Vagina (tissue), 2 donors: ENCODE measurements at regions not wholly inside any gene's neighbourhood (a gene's known extent, or its start where the extent isn't known, plus 50 kb on each side); places are given as distances from the start of the nearest gene placed in this dataset.

Source experiments
- DNase-seq, 2 donors: peaks; one replicate each; pipeline ENCODE4 v3.0.0-alpha.2; 2017; ENCODE audit errors: extremely low spot score in 2 of 2
- H3K27ac ChIP-seq: fragments of 200-600 bp; sonication (generic); one replicate; pipeline ENCODE4 v1.5.1; 2019
- H3K27me3 ChIP-seq: fragments of 200-600 bp; sonication (generic); one replicate; pipeline ENCODE4 v1.5.1; 2019
- H3K36me3 ChIP-seq, 2 donors: fragments of 200-600 bp; sonication (generic); one replicate each; pipeline ENCODE4 v1.5.1; 2017 to 2019
- H3K4me1 ChIP-seq: fragments of 200-600 bp; sonication (generic); one replicate; pipeline ENCODE4 v1.5.1; 2019
- H3K4me3 ChIP-seq, 2 donors: fragments of 200-600 bp; sonication (generic); 1 replicate in 1 of 2; 2 replicates in 1 of 2; pipeline ENCODE4 v1.5.1; 2016 to 2019
- H3K9me3 ChIP-seq: fragments of 200-600 bp; sonication (generic); one replicate; pipeline ENCODE4 v1.5.1; 2019
- CTCF ChIP-seq, 3 experiments: fragments of 450-650 bp in 2 of 3; fragments of 200-600 bp in 1 of 3; sonication (generic) in 1 of 3; IDR thresholded peaks; one replicate each; pipeline ENCODE4 v1.5.1; 2017 to 2019; ENCODE audit warnings: antibody characterized with exemption in 3 of 3, mild to moderate bottlenecking in 2 of 3, moderate library complexity in 2 of 3
- POLR2A ChIP-seq, 2 donors: fragments of 450-650 bp; IDR thresholded peaks; one replicate each; pipeline ENCODE4 v1.6.1; 2017; ENCODE audit warnings: antibody characterized with exemption in 2 of 2, mild to moderate bottlenecking in 2 of 2, moderate library complexity in 2 of 2
- POLR2AphosphoS5 ChIP-seq, 2 donors: sonication (generic); formaldehyde crosslinking; IDR thresholded peaks; one replicate each; pipeline ENCODE4 v1.9.0; 2017; ENCODE audit warnings: antibody characterized with exemption in 2 of 2, mild to moderate bottlenecking in 2 of 2, low read depth in 1 of 2; ENCODE audit not compliant: insufficient read depth in 1 of 2
- intact Hi-C: fragments of 100-400 bp; cut with DNase I; formaldehyde crosslinking; loops from one replicate; pipeline ENCODE4 v1.15.1; 2023

- H3K27ac ChIP-seq: no peak overlapping the region
- DNase-seq: no peak
- no peaks in the 10 kb centered on the region for H3K27me3 ChIP-seq
- no peak for TF ChIP-seq POLR2A (IDR thresholded peaks at IDR 0.05)
- no peaks in the 10 kb centered on the region for H3K4me1 ChIP-seq
- intact Hi-C loops: no loop called here
- H3K36me3 ChIP-seq: no peaks in the 10 kb centered on the region
- no peaks in the 10 kb centered on the region for H3K9me3 ChIP-seq
- no peak overlapping the region for H3K4me3 ChIP-seq
Measured at GRCh38 chrX:18041656-18042055, 179.0 kb downstream of the BEND2 start.

DNA sequence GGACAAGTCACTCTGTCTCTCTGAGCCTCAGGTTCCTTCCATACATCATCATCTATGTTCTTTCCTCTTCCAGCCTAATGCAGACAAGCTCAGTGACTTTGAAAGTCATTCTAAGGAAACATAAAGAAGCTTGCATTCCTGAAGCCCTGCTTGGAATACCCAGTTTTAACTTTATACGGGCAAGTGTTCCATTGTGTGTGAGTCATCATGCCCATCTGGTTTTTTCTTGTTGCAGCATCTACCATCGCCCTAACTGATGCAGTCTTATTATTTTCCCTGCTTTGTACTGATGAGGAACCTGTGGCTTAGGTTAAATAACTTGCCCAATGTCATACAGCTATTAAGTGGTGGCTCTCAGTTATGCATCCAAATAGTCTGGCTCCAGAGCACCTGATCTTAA, 177.9 kb upstream of the RAI2 start:
- DNase-seq: no peak
- no peak for TF ChIP-seq POLR2AphosphoS5 (IDR thresholded peaks at IDR 0.05; ENCODE audit: insufficient read depth in 1 of 2, low read depth in 1 of 2)
- TF ChIP-seq POLR2A (IDR thresholded peaks at IDR 0.05): no peak
- no peak for TF ChIP-seq CTCF (IDR thresholded peaks at IDR 0.05)
- Histone ChIP-seq H3K9me3 (no peaks in the 10 kb centered on the region), H3K27ac (no peak overlapping the region), H3K4me1 (no peaks in the 10 kb centered on the region), H3K27me3 (no peaks in the 10 kb centered on the region), H3K4me3 (no peak overlapping the region), H3K36me3 (no peaks in the 10 kb centered on the region)
- intact Hi-C loops: no loop called here

DNA sequence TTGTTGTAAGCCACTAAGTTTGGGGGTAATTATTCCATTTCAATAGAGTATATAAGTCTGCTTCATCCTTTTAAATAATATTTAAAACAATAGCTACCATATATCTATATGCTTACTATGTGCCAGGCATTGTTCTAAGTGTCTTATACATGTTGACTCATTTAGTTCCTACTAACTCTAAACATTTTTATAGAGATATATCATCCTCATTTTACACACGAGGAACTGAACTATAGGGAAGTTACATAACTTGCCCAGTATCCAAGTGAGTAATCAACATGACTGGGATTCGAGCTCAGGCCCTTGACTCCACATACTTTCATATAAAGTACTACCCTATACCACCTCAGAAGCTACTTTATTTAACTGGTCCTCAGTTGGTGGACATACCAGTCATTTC, 175.3 kb upstream of the RAI2 start:
- no peak overlapping the region for H3K27ac ChIP-seq
- no peak for TF ChIP-seq CTCF (IDR thresholded peaks at IDR 0.05)
- TF ChIP-seq POLR2A (IDR thresholded peaks at IDR 0.05): no peak
- TF ChIP-seq POLR2AphosphoS5 (IDR thresholded peaks at IDR 0.05; ENCODE audit: insufficient read depth in 1 of 2, low read depth in 1 of 2): no peak
- intact Hi-C loops: no loop called here
- H3K27me3 ChIP-seq: no peaks in the 10 kb centered on the region
- no peaks in the 10 kb centered on the region for H3K9me3 ChIP-seq
- no peaks in the 10 kb centered on the region for H3K36me3 ChIP-seq
- peaks cover 5% of the 10 kb centered on the region for H3K4me1 ChIP-seq
- DNase-seq: no peak
- no peak overlapping the region for H3K4me3 ChIP-seq

GRCh38 chrX:18034945-18035344, 173.8 kb upstream of the RAI2 start:
- Histone ChIP-seq H3K27me3 (no peaks in the 10 kb centered on the region), H3K4me3 (no peak overlapping the region), H3K9me3 (no peaks in the 10 kb centered on the region), H3K27ac (no peak overlapping the region), H3K4me1 (peaks cover 5% of the 10 kb centered on the region), H3K36me3 (no peaks in the 10 kb centered on the region)
- TF ChIP-seq CTCF (IDR thresholded peaks at IDR 0.05) (no peak), POLR2AphosphoS5 (IDR thresholded peaks at IDR 0.05; ENCODE audit: insufficient read depth in 1 of 2, low read depth in 1 of 2) (no peak), POLR2A (IDR thresholded peaks at IDR 0.05) (no peak)
- DNase-seq: no peak
- intact Hi-C loops: no loop called here

GRCh38 chrX:18034504-18034903, 173.4 kb upstream of the RAI2 start:
- no peaks in the 10 kb centered on the region for H3K36me3 ChIP-seq
- H3K27ac ChIP-seq: no peak overlapping the region
- intact Hi-C loops: no loop called here
- H3K4me1 ChIP-seq: peaks cover 5% of the 10 kb centered on the region
- TF ChIP-seq CTCF (IDR thresholded peaks at IDR 0.05) (no peak), POLR2A (IDR thresholded peaks at IDR 0.05) (no peak), POLR2AphosphoS5 (IDR thresholded peaks at IDR 0.05; ENCODE audit: insufficient read depth in 1 of 2, low read depth in 1 of 2) (no peak)
- H3K4me3 ChIP-seq: no peak overlapping the region
- no peaks in the 10 kb centered on the region for H3K9me3 ChIP-seq
- no peak for DNase-seq
- H3K27me3 ChIP-seq: no peaks in the 10 kb centered on the region
